GM21447 (cell line): ENCODE measurements at regions not wholly inside any gene's neighbourhood (a gene's known extent, or its start where the extent isn't known, plus 50 kb on each side); places are given as distances from the start of the nearest gene placed in this dataset.

Experiments
- ATAC-seq: cut with Tn5 transposase; IDR thresholded peaks from one replicate; pipeline ENCODE4 v1.9.1; 2021; ENCODE audit not compliant: unreplicated experiment

DNA sequence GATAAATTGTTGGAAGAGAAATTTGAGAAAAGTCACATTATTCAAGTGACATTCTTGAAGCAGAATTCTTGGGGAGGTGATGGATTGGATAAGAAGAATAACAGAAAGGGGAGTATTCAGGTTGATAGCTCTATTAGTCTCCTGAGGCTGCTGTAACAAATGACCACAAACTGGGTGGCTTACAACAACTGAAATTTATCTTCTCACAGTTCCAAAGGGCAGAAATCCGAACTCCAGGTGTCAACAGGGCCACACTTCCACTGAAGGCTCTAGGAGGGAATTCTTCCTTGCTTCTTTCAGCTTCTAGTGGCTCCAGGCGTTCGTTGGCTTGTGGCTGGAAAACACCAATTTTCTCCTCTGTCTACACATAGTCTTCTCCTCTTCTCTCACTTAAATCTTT, 99.8 kb downstream of the TES start:
- no peak for ATAC-seq

DNA sequence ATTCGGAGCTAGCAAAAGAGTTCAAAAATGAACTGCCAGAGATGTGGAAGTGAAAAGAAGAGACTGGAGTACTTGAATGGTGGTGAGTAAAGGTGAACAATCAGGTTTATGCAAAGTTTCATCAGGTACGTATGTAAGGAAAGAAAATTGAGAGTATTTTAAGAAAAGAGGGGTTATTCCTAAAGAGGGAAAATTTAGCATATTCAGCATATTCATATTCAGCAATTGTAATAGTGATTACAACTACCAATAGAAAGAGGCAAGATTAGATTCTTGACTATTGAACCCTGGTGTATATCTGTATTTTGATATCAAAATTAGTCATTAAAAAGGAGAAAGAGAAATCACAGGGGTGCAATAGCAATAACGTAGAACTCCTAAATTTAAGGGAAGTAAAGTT, 100.9 kb downstream of the TES start:
- ATAC-seq = no peak

DNA sequence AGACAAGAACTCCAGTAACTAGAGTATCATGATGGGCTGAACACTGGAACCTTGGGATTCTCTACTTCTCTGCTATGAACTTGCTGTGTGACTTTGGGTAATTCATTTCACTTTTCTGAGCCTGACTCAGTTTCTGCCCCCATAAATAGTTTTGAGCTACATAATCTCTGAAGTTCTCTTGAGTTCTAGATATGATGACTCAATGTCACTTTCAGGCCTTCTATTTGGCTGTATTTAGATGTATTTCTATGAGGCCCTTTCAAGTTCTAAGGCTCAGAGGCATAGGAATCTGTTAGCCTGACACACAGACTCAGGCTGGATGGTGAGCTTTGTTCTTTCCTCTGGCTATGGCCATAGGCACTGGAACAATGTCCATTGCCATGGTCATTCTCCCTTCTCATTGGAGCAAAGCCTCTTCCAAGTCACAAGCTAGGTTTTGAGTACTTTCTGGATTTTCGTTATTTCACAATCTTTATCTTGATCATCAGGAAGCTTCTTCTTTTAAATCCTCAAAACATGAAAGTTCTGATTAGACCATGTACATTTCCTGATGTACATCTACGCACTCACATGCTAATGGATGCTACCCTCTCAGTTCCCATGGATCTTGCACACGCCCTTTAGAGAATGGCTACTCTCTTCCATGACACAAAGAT, 101.6 kb downstream of the TES start:
- ATAC-seq = no peak

DNA sequence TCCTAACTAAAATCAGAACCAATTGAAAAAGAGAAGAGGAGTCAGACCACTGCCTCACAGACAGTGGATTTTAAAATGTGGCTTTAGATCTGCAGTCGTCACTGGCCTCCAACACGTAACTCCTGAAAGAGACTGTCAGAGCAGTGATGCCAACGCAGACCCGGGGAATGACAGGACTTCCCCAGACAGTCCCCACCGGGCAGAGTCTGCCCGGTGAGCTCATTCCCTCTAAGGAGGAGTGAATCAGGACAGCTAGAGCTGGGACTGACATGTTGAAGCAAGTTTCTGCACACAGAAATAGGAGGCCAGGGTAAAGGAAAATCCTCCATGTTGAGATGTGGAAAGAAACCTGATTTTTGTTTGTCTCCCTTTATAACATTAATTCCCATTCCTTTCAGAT, 105.0 kb downstream of the TES start:
- ATAC-seq = no peak

DNA sequence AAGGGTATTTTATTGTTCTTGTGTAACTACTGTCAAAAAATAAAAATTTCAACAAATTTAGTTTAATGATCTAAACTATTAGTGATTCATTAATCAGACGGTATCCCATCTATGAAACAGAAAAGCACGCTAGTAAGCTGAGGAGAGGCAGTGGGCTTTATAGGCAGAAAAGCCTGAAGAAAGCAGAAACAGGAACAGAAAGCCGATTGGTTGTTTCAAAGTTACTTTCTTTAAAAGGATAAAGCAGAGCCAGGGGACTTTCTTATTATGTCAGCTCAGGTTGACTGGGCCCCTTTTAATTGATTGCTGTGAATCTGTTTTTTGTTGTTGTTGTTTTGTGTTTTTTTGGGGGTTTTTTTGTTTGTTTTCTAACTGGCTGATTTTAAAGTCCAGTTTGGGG, 105.5 kb downstream of the TES start:
- ATAC-seq = peak; percentile 26

DNA sequence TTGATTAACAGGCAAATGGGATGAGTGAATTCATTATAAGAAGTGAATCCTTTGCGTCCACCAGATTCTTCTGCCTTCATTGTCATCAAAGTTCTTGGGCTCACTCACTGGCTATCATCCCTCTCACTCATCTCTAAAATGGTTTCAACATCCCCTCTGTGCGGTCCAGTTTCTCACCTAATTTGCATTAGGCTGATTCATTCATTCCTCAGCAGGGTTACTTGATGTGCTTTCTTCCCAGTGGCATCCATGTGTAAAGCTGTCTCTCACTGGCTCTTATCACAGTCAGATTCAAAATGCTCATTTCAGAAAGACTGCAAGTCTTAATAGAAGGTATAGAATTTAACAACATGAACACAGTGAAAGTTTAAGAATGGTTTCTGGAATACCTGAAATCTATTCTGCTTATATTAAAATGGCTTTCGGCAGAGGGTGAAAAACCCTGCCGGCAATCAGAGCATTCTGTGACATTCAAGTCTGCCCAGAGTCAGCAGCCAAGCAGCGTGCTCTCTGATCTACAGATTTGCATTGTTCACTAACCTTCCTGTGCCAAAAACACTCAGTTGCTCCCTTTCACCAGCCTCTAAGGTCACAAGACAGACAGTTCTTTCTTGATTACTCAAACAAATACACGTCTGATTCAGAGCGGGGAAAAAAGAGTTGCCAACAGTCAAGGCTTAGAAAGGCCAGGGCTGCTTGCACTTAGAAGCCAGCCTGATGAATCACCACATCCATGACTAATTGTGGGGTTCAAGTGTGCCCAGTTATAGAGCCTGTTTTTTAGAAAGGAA, 106.7 kb downstream of the TES start:
- ATAC-seq = peak; percentile 89

DNA sequence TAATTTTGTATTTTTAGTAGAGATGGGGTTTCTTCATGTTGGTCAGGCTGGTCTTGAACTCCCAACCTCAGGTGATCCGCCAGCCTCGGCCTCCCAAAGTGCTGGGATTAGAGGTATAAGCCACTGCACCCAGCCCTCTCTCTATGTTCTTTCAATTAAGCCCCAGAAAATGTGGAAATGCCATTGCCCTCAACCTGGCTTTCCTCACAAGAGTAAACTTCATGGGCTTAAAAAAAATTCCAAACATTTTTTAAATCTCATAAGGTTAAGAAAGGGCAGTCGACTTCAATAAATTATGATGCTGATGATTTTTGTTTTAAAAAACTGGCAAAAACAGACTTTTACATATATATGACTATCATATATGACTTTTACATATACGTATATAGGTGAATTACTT, 107.6 kb downstream of the TES start:
- no peak for ATAC-seq

DNA sequence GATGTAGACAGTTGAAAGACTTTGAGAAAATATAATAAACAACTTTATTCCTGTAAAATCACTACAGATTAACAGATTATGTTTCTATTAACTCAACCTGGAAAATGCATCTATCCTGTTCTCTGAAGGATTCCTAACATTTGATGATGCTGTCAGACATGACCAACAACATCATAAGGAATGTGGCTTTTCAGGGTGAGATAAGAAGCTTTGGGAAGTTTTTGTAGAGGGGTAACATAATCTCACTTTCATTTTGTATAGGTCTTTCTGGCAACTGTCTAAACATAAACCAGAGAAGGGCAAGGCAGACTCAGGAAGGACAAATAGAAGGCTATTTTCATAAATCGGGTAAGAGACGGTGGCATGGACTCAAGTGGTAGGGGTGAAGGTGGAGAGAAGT, 112.2 kb downstream of the TES start:
- ATAC-seq = no peak

DNA sequence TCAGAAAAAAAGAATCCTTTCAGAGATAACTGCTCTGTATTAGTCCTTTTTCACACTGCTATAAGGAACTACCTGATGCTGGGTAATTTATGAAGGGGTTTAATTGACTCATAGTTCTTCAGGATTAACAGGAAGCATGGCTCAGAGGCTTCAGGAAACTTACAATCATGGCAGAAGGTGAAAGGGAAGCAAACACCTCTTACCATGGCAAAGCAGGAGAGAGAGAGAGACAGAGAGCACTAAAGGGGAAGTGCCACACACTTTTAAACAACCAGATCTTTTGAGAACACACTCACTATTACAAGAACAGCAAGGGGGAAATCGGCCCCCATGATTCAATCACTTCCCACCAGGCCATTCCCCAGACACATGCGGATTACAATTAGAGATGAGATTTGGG, 114.2 kb downstream of the TES start:
- ATAC-seq = no peak

DNA sequence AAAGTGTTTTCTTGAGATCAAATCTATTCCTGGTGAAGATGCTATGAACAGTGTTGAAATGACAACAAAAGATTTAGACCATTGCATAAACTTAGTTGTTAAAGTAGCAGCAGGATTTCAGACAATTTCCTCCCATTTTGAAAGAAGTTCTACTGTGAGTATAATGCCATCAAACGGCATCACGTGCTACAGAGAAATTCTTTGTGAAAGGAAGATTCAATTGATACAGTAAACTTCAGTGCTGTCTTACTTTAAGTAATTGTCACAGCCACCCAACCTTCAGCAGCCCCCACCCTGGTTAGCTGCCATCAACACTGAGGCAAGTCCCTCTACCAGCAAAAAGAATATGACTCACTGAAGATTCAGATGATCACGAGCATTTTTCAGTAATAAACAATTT, 115.2 kb downstream of the TES start:
- ATAC-seq = no peak

DNA sequence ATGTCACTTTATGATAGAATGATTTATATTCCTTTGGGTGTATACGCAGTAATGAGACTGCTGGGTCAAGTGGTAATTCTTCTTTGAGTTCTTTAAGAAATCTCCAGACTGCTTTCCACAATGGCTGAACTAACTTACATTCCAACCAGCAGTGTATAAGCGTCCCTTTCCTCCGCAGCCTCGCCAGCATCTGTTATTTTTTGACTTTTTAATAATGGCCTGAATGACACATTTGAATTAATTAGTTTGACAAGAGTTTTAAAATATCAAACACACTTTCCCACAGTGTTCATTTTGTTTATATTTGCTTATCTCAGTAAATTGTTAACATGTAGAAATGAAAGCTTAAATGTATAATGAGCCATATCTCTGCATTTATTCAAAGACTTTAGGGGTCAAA, 116.8 kb downstream of the TES start:
- ATAC-seq = no peak

DNA sequence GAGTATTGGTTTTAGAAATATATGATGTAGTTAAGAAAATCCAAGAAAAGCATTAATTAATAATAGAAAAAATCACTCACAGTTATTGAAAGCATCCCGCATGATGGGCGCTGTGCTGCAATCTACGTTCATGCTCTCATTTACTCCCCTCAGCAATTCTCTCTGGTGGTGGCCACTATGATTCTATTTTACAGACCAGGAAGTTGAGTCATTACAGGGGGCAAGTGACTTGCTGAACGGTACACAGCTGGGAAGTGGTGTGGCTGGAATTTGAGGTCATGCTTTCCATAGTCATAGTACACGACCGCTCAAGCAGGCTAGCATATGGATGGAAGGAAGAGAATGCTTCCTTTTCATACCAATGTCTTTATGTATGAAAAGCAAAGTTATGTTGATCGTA, 117.4 kb downstream of the TES start:
- ATAC-seq = no peak

DNA sequence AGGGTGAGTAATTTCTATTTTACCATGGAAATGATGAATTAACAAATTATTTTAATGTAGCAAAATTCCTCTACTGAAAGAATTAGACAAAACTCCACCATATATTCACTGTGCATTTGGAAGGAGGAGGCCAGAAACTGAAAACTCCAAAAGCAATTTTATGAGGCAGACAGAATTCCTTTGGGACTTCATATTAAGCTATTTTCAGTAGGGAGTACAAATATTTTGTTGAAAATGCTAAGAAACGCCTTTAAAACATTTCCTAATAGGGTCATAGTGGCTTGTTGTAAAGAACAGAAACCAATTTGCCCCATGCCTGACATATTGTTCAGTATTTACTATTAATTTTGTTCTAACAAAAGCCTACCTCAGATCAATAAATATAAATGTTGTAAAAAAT, 117.8 kb downstream of the TES start:
- ATAC-seq = no peak

DNA sequence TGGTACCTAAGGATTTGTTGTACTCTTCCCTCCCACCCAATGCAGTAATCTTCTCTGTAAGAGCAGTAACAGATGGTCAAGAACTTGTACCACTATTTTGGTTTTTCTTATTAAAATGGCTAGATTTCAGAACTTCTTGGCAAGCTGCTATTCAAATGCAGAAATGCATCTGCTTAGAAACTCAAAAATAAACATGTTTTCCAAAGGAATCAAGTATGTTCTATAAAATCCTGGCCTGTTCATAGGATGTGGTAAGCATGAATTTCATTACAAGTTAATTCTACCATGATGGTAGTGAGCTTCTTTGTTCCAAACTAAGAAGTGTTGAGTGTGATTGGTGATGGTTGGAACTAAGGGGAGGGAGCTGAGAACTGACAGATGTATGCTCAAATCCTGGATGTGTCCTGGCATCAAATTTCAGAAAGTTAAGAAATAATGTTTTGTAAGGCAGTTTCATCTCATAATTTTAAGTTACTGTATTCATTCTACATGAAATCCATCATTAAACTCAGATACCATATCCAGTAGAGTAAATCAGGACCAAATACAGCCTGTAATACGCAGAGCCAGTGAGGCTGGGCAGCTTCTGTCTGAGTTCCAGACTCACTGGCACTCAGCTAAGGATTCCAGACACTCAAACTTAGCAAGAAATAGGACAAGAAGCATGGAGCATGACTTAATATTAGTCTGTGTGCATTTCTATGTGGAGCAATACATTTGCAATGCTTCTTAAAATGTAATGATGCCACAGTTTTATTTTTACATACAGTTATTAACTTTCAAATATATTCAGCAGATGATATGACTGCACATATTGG, 119.6 kb downstream of the TES start:
- ATAC-seq = no peak

DNA sequence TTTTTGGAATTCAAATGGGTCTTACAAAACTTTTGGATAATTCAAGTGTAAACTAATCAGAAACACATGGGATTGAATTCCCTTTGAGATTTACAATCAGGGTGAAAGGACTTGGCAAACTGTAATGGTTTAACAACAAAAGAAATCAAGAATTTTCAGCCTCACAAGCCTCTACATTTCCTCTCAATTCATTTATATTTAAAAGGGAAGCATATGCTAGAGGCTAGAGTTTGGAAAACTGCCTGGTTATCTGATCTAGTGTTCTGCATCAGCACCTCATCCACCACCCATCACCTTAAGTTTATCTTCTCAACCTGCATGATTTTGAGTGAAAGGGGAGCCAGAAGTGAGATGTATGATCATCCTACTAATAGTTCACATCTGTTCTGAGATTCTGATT, 120.7 kb downstream of the TES start:
- ATAC-seq = no peak

DNA sequence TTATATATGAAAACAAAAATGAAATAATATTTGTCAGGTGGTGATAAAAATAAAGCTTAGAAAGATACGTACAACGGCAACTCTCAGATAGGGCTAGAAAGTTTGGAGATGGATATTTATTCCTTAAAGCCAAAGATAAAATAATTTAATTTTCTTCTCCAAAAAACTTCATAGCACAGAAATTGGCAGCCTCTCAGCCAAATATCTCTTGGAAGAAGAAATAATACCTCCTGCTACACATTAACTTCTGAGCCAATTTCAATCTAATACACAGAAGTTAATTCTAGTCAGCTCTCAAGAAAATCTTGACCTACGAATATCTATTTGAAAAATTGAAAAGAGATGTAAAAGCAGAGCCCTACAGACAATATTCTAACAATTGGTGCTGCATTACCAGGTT, 122.4 kb downstream of the TES start:
- no peak for ATAC-seq

DNA sequence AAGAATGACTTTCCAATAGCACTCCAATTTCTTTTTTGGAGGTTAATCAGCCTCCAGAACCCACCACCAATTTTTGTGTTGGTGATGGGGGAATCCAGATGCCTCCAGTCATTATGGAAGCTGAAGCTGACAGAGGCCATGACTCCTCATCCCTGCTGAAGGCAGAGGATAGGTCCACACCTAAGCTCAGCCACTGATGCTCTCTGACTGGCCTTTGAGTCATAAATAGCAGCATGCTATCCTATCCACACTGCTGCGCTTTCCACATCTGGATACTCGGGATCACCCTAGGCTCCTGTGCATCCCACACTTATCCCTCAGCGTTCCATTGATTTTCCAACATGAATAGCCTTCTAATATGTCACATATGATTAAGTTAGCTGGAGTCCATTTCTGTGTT, 124.2 kb downstream of the TES start:
- no peak for ATAC-seq

DNA sequence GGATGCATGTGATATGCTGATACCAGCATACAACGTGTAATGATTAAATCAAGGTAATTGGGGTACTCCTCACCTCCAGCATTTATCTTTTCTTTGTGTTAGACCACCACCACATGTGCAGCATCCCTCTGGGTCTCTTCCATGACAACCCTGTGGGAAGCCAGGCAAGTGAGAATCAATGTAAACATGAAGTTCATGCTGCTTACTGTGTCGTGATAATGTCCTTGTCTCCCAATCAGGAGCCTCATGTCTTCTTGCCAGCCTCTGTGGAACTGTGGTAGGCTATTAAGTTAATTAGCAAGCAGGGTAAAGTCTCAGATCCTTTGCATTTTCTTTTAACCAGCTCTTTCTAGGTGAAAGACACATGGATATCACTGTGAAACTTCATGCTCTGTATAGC, 126.7 kb downstream of the TES start:
- ATAC-seq = no peak

DNA sequence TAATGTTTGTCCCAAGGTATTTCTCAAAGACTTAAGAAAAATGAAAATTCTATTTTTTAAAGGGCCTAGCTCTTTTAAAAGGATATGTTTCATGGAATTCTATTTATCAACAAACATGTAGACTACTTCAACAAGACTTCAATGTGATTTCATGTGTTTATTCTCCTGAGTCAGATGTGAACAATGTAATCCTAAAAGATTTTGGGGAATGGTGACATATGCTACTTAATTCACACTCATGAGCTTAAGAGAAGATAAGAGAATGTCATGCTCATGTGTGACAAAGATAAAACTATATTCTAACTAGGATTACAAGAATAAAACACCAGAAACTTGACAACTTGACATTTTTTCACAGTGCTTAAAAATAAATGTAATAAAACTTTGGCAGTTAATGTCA, 127.5 kb downstream of the TES start:
- no peak for ATAC-seq

DNA sequence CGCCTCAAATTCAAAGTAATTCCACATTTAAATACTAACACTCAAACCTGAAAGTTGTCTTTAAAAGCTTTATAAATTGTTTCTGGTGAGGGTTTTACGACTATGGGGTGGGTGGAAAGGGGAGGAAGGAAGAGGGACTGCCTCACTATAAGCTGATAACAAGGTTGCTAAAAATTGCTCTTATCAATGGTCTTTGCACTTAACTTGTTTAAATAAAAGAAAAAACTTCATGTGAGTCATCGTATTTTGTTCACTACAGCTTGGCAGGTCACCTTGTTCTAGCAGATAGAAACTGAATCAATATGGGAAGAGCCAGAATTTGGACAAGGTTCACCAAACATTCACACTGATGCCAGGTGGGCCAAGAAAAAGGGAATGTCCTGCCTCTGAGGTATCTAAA, 129.2 kb downstream of the TES start:
- no peak for ATAC-seq

DNA sequence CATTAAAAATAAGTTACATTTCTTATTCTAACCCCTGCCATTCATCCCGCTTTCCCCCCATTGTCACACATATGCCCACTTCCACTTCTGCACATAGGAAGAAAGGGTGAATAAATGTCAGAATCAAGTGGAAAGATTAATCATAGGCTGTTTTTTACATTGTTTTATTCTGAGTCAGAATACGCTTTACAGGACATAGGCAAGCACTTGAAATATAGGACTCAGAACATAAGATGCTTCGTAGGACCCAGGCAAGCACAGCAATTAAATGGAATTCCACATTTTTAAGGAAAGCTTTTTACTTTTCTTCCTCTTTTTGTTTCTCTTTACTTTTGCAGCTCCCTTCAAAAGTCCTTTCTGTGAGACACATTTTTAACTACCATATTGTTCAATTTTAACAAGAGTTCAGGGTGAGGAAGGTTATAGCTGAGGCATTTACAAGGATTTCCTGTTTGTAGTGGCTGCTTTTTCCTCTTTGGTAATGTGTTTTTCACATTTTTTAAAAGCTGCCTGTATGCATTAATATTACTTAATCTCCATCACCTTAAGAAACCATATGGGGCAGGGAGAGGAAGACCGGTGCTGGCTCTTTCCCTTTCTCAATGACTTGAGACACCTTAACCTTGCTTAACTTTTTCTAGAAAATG, 130.0 kb downstream of the TES start:
- no peak for ATAC-seq
